GM23338 (cell line): ENCODE measurements at regions not wholly inside any gene's neighbourhood (a gene's known extent, or its start where the extent isn't known, plus 50 kb on each side); places are given as distances from the start of the nearest gene placed in this dataset.

Source experiments
- ATAC-seq: fragments of 200-7000 bp; cut with Tn5 transposase; 3 replicates; pipeline ENCODE4 v1.9.1; 2020
- DNase-seq: peaks from one replicate; pipeline ENCODE4 v3.0.0-alpha.2; 2015; ENCODE audit warnings: low spot score
- H2AFZ ChIP-seq: fragments of 200-600 bp; sonication (generic); 2 replicates; pipeline ENCODE4 v1.8.0; 2016; ENCODE audit warnings: antibody characterized with exemption, mild to moderate bottlenecking, moderate library complexity
- H3F3A ChIP-seq: fragments of 200-600 bp; sonication (generic); replicated peaks from 2 replicates; pipeline ENCODE4 v1.8.0; 2017; ENCODE audit warnings: antibody characterized with exemption, mixed run types, low read depth
- H3K27ac ChIP-seq: fragments of 200-600 bp; sonication (generic); 2 replicates; pipeline ENCODE4 v1.6.1; 2016; ENCODE audit warnings: low read depth
- H3K27me3 ChIP-seq: fragments of 200-600 bp; sonication (generic); 2 replicates; pipeline ENCODE4 v1.8.0; 2016; ENCODE audit warnings: mild to moderate bottlenecking, mixed run types, moderate library complexity; ENCODE audit not compliant: insufficient read depth
- H3K36me3 ChIP-seq: fragments of 200-600 bp; sonication (generic); 2 replicates; pipeline ENCODE4 v1.8.0; 2016; ENCODE audit warnings: mild to moderate bottlenecking; ENCODE audit not compliant: insufficient read depth
- H3K4me1 ChIP-seq: fragments of 200-600 bp; sonication (generic); 2 replicates; pipeline ENCODE4 v1.8.0; 2016; ENCODE audit warnings: mild to moderate bottlenecking, moderate library complexity; ENCODE audit not compliant: insufficient read depth
- H3K4me2 ChIP-seq: fragments of 200-600 bp; sonication (generic); 2 replicates; pipeline ENCODE4 v1.7.1; 2017; ENCODE audit warnings: mixed run types
- H3K4me3 ChIP-seq: fragments of 200-600 bp; sonication (generic); 2 replicates; pipeline ENCODE4 v1.6.1; 2016; ENCODE audit warnings: mixed run types
- H3K79me2 ChIP-seq: fragments of 200-600 bp; sonication (generic); replicated peaks from 2 replicates; pipeline ENCODE4 v1.8.0; 2017; ENCODE audit warnings: mild to moderate bottlenecking; ENCODE audit not compliant: insufficient read depth
- H3K9me2 ChIP-seq: fragments of 200-600 bp; sonication (generic); 2 replicates; pipeline ENCODE4 v1.8.0; 2017; ENCODE audit not compliant: insufficient read depth
- H4K20me1 ChIP-seq: fragments of 200-600 bp; sonication (generic); replicated peaks from 2 replicates; pipeline ENCODE4 v1.8.0; 2017; ENCODE audit warnings: mild to moderate bottlenecking; ENCODE audit not compliant: insufficient read depth
- H3K27ac Mint-ChIP-seq: 2 replicates; pipeline ENCODE4 v1.8.0; 2020; ENCODE audit warnings: inconsistent platforms, mild to moderate bottlenecking, moderate library complexity, mixed read lengths
- H3K27me3 Mint-ChIP-seq: 3 replicates; pipeline ENCODE4 v1.8.0; 2022; ENCODE audit warnings: low read depth, mild to moderate bottlenecking, moderate library complexity, mixed read lengths, inconsistent platforms; ENCODE audit not compliant: insufficient read depth, poor library complexity
- H3K36me3 Mint-ChIP-seq: 3 replicates; pipeline ENCODE4 v1.8.0; 2021; ENCODE audit warnings: low read depth, mild to moderate bottlenecking, inconsistent platforms, moderate library complexity, mixed read lengths
- H3K4me1 Mint-ChIP-seq: 3 replicates; pipeline ENCODE4 v1.8.0; 2020; ENCODE audit warnings: mild to moderate bottlenecking, inconsistent platforms, mixed read lengths
- H3K4me3 Mint-ChIP-seq: 3 replicates; pipeline ENCODE4 v1.8.0; 2021; ENCODE audit warnings: moderate library complexity, mild to moderate bottlenecking, inconsistent platforms, mixed read lengths
- H3K9me3 Mint-ChIP-seq: 3 replicates; pipeline ENCODE4 v1.8.0; 2020; ENCODE audit warnings: moderate library complexity, mild to moderate bottlenecking, inconsistent platforms, mixed read lengths
- CTCF ChIP-seq, 2 experiments: fragments of 200-600 bp in 1 of 2; sonication (generic) in 1 of 2; conservative IDR thresholded peaks; 2 replicates each; pipeline versions ENCODE4 v1.5.1 to v1.6.1; 2016 to 2017; ENCODE audit warnings: antibody characterized with exemption in 2 of 2, low read depth in 2 of 2, mild to moderate bottlenecking in 2 of 2, moderate library complexity in 1 of 2
- ETS1 ChIP-seq: IDR thresholded peaks from 2 replicates; pipeline ENCODE4 v1.6.1; 2016; ENCODE audit warnings: antibody characterized with exemption
- EZH2phosphoT487 ChIP-seq: fragments of 200-600 bp; sonication (generic); IDR thresholded peaks from one replicate; pipeline ENCODE4 v1.8.1; 2018; ENCODE audit warnings: antibody characterized with exemption; ENCODE audit not compliant: unreplicated experiment
- JUNB ChIP-seq: IDR thresholded peaks from one replicate; pipeline ENCODE4 v1.6.1; 2016; ENCODE audit warnings: antibody characterized with exemption; ENCODE audit not compliant: unreplicated experiment
- NANOG ChIP-seq: IDR thresholded peaks from 2 replicates; pipeline ENCODE4 v1.6.1; 2016; ENCODE audit warnings: antibody characterized with exemption, borderline replicate concordance
- POLR2AphosphoS5 ChIP-seq: IDR thresholded peaks from 2 replicates; pipeline ENCODE4 v1.6.1; 2016; ENCODE audit warnings: antibody characterized with exemption, low read depth
- REST ChIP-seq: IDR thresholded peaks from one replicate; pipeline ENCODE4 v1.6.1; 2018; ENCODE audit warnings: antibody characterized with exemption; ENCODE audit not compliant: unreplicated experiment
- STAT1 ChIP-seq: IDR thresholded peaks from one replicate; pipeline ENCODE4 v1.6.1; 2016; ENCODE audit warnings: antibody characterized with exemption; ENCODE audit not compliant: unreplicated experiment
- ZNF114 ChIP-seq: fragments of 250-450 bp; sonication (Bioruptor Pico); IDR thresholded peaks from 2 replicates; pipeline ENCODE4 v1.5.0; 2020; ENCODE audit warnings: mild to moderate bottlenecking, moderate library complexity
- ZNF331 ChIP-seq: fragments of 250-450 bp; sonication (Bioruptor Pico); IDR thresholded peaks from 2 replicates; pipeline ENCODE4 v1.5.0; 2020; ENCODE audit warnings: low read depth, mild to moderate bottlenecking, moderate library complexity
- ZNF462 ChIP-seq: fragments of 250-450 bp; sonication (Bioruptor Pico); IDR thresholded peaks from 2 replicates; pipeline ENCODE4 v1.5.0; 2020; ENCODE audit warnings: mild to moderate bottlenecking, moderate library complexity

GRCh38 chr4:137312257-137312656 is 220.0 kb downstream of the PCDH18 start (continued):
- TF ChIP-seq REST = no peak

GRCh38 chr4:137310593-137311490 is 221.5 kb downstream of the PCDH18 start:
- H3K27ac Mint-ChIP-seq = peak overlapping the region; percentile 34; the same call in 1 of the 2 replicates
- H3F3A ChIP-seq = no peaks in the 10 kb centered on the region
- peak overlapping the region; percentile 67 for H2AFZ ChIP-seq
- no peak overlapping the region for H3K4me3 ChIP-seq
- H3K36me3 ChIP-seq = no peaks in the 10 kb centered on the region
- no peaks in the 10 kb centered on the region for H3K9me3 Mint-ChIP-seq
- H3K4me3 Mint-ChIP-seq = no peak overlapping the region
- no peaks in the 10 kb centered on the region for H4K20me1 ChIP-seq
- H3K36me3 Mint-ChIP-seq = no peaks in the 10 kb centered on the region
- H3K4me2 ChIP-seq = no peak overlapping the region
- no peaks in the 10 kb centered on the region for H3K79me2 ChIP-seq
- ATAC-seq (no peak), DNase-seq (no peak)
- H3K27ac ChIP-seq = no peak overlapping the region
- H3K27me3 Mint-ChIP-seq = no peaks in the 10 kb centered on the region
- 0 out of 3 replicates have a peak, but pooled peaks cover 3% of the 10 kb centered on the region for H3K4me1 Mint-ChIP-seq
- H3K4me1 ChIP-seq = no peaks in the 10 kb centered on the region
- no peaks in the 10 kb centered on the region for H3K9me2 ChIP-seq
- no peaks in the 10 kb centered on the region for H3K27me3 ChIP-seq
- TF ChIP-seq NANOG = no peak
- no peak for TF ChIP-seq STAT1
- TF ChIP-seq ZNF331 = no peak
- no peak for TF ChIP-seq EZH2phosphoT487
- no peak for TF ChIP-seq ETS1
- TF ChIP-seq ZNF462 (CRISPR knock-in tag) = no peak
- no peak for TF ChIP-seq POLR2AphosphoS5
- TF ChIP-seq CTCF (conservative IDR thresholded peaks at IDR 0.05; ENCODE audit: low read depth in 2 of 2) = no peak
- TF ChIP-seq JUNB = no peak
- TF ChIP-seq ZNF114 = no peak
